Calu3 (cell line): ENCODE measurements at regions not wholly inside any gene's neighbourhood (a gene's known extent, or its start where the extent isn't known, plus 50 kb on each side); places are given as distances from the start of the nearest gene placed in this dataset.

ENCODE experiments used
- BruUV-seq: library from RNA; stranded (reverse); fragments of 400-500 nt; replicated peaks from 2 replicates; lab custom pipeline; 2021; lab: Mats Ljungman, UMichigan
- CTCF ChIA-PET: fragments of 300-600 bp; sonication (Branson Sonifier 250); formaldehyde crosslinking; loops from one replicate; lab custom pipeline; 2022; ENCODE audit warnings: antibody characterized with exemption; lab: Charles Lee
- DNase-seq: peaks from one replicate; pipeline ENCODE4 v3.0.0; 2022
- H3K27ac Mint-ChIP-seq: one replicate; pipeline ENCODE4 v1.8.0; 2022; ENCODE audit warnings: mixed read lengths; ENCODE audit not compliant: unreplicated experiment
- H3K27me3 Mint-ChIP-seq: one replicate; pipeline ENCODE4 v1.8.0; 2022; ENCODE audit warnings: mixed read lengths; ENCODE audit not compliant: unreplicated experiment
- H3K36me3 Mint-ChIP-seq: one replicate; pipeline ENCODE4 v1.8.0; 2022; ENCODE audit warnings: mild to moderate bottlenecking, moderate library complexity, mixed read lengths; ENCODE audit not compliant: insufficient read depth, unreplicated experiment
- H3K4me1 Mint-ChIP-seq: one replicate; pipeline ENCODE4 v1.8.0; 2022; ENCODE audit warnings: mild to moderate bottlenecking, low read depth, mixed read lengths; ENCODE audit not compliant: unreplicated experiment
- H3K4me3 Mint-ChIP-seq: one replicate; pipeline ENCODE4 v1.8.0; 2022; ENCODE audit warnings: mild to moderate bottlenecking, low read depth, moderate library complexity, mixed read lengths; ENCODE audit not compliant: unreplicated experiment
- H3K9me3 Mint-ChIP-seq: one replicate; pipeline ENCODE4 v1.8.0; 2022; ENCODE audit warnings: low read depth, mixed read lengths; ENCODE audit not compliant: unreplicated experiment
- intact Hi-C: fragments of 100-400 bp; cut with micrococcal nuclease; formaldehyde crosslinking; loops from one replicate; pipeline ENCODE4 v1.10.0; 2022; ENCODE audit not compliant: unreplicated experiment
- TF ChIP-seq, protein P1 (sequence below): fragments of 200-600 bp; IDR thresholded peaks from one replicate; pipeline ENCODE4 v1.8.0; 2022; ENCODE audit warnings: antibody characterized with exemption; ENCODE audit not compliant: unreplicated experiment

DNA sequence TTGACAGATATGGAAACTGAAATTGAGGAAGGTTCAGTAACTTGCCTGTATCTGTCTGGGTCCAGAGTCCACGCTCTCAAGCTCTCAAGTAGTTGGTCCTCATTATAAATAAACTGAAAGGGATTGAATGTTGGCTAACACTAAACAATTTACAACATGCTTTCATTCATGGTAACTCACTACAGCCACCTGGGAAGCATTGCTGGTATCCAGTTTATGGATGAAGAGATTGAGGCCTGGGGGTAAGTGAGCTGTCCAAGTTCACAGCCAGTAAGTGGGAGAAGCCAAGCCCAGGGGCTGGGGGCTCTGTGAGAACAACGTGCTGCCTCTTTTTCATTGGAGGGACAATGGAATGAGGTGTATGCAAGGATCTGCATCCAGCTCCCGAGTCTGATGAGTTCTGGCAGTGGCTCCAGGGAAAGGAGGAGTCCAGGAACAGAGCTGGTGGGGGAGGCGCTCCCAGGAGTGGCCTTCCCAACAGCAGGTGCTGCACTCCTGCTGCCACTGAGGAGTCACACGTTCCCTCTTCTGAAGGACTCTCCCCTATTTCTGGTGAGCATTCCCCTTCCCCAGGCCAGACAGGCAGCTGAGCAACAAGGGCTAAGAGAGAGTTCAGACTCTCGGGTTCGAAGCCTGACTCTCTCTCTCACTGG lies 175.8 kb downstream of the CSNK2A3 start:
- intact Hi-C loops: no loop called here
- H3K9me3 Mint-ChIP-seq: no peaks in the 10 kb centered on the region

DNA sequence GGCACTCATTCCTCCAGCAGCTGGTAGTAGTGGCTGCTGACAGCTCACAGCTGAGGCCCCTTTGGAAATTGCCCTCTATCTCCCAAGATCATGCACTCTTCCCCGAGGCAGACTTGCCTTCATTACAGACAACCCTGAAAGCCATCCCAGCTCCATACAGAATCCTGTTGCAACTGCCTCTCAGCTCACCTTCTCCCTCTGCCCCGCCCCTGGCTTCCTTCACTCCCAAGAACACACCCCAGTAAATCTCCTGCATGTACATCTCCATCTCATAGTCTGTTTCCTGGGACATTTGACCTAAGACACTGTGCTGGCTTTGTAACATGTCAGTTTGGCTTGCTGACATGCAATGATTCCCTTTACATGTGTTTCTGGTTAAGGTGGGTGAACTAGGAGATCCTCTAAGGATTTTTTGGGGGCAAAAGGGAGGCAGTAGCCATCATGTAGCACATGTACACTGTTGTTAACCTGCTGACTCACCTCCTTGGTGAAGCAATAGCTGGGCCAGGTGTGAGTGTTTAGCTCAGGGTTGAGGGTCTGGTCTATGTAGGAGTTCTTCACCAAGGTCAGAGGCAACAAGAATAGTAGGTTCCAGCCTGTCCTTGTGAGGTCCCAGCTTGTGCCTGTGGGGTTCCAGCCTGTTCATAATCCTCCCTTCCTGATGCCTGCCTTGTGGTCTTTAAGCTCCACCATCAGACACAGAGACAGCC lies 179.6 kb downstream of the CSNK2A3 start:
- H3K9me3 Mint-ChIP-seq: no peaks in the 10 kb centered on the region
- H3K36me3 Mint-ChIP-seq: no peaks in the 10 kb centered on the region
- no peak overlapping the region for H3K27ac Mint-ChIP-seq
- no peak for DNase-seq
- CTCF ChIA-PET: no interaction called here
- TF ChIP-seq, protein P1, sequence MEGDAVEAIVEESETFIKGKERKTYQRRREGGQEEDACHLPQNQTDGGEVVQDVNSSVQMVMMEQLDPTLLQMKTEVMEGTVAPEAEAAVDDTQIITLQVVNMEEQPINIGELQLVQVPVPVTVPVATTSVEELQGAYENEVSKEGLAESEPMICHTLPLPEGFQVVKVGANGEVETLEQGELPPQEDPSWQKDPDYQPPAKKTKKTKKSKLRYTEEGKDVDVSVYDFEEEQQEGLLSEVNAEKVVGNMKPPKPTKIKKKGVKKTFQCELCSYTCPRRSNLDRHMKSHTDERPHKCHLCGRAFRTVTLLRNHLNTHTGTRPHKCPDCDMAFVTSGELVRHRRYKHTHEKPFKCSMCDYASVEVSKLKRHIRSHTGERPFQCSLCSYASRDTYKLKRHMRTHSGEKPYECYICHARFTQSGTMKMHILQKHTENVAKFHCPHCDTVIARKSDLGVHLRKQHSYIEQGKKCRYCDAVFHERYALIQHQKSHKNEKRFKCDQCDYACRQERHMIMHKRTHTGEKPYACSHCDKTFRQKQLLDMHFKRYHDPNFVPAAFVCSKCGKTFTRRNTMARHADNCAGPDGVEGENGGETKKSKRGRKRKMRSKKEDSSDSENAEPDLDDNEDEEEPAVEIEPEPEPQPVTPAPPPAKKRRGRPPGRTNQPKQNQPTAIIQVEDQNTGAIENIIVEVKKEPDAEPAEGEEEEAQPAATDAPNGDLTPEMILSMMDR: no peak
- intact Hi-C loops: no loop called here
- H3K4me3 Mint-ChIP-seq: no peak overlapping the region
- no peaks in the 10 kb centered on the region for H3K4me1 Mint-ChIP-seq
- BruUV-seq: no TSS peak
- peaks cover 34% of the 10 kb centered on the region for H3K27me3 Mint-ChIP-seq

More for the DNA sequence above, 175.8 kb downstream of the CSNK2A3 start:
- BruUV-seq: no TSS peak
- peaks cover 8% of the 10 kb centered on the region for H3K4me1 Mint-ChIP-seq
- H3K27ac Mint-ChIP-seq: no peak overlapping the region
- peaks cover 51% of the 10 kb centered on the region for H3K27me3 Mint-ChIP-seq
- CTCF ChIA-PET: no interaction called here
- TF ChIP-seq, protein P1: no peak
- H3K4me3 Mint-ChIP-seq: no peak overlapping the region
- DNase-seq: no peak
- H3K36me3 Mint-ChIP-seq: no peaks in the 10 kb centered on the region

DNA sequence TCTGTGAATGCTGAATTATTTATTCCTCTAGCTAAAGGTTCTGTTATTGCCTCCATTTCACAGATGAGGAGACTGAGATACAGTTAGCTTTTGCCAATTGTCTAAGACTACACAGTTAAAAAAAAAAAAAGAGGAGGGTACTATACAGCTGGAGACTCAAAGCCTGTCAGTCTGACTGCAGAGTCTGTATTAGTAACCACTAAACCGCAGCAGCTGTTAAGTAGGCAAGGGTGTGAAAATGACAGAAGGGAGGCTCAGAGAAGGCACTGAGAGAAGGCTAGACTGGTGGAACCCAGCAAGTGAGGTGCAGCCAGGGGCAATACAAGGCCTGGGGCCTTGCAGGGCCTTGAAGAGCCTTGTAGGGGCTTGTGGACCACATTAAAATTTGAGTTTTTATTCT lies 181.2 kb downstream of the CSNK2A3 start:
- no TSS peak for BruUV-seq
- intact Hi-C loops: no loop called here

DNA sequence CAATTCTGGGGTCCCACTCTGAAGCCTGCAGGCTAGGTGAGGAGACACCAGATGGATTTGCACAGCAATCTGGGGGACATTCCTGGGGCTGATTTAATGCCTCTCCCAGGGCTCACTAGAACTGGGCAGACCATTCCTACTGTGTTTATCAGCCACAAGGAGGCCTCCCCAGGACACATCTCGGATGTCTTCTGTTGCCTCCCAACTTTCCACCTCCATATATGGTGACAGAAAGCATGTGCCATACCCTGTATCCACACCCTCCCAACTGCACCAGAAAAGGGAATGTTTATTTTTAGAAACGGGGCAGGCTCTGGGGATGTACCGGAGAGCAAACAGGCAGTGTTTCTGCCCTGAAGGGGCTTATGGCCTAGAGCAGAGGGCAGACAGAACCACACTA lies 181.8 kb downstream of the CSNK2A3 start:
- CTCF ChIA-PET: no interaction called here
- H3K4me1 Mint-ChIP-seq: no peaks in the 10 kb centered on the region

More for the DNA sequence above, 181.2 kb downstream of the CSNK2A3 start:
- Mint-ChIP-seq H3K27me3 (peaks cover 34% of the 10 kb centered on the region), H3K4me1 (no peaks in the 10 kb centered on the region), H3K27ac (no peak overlapping the region), H3K4me3 (no peak overlapping the region), H3K9me3 (no peaks in the 10 kb centered on the region), H3K36me3 (no peaks in the 10 kb centered on the region)
- CTCF ChIA-PET: no interaction called here
- TF ChIP-seq, protein P1: no peak
- DNase-seq: no peak

More for the DNA sequence above, 181.8 kb downstream of the CSNK2A3 start:
- no peak overlapping the region for H3K27ac Mint-ChIP-seq
- TF ChIP-seq, protein P1: no peak
- H3K9me3 Mint-ChIP-seq: no peaks in the 10 kb centered on the region
- no peaks in the 10 kb centered on the region for H3K36me3 Mint-ChIP-seq
- no peak for DNase-seq
- no peak overlapping the region for H3K4me3 Mint-ChIP-seq
- peaks cover 29% of the 10 kb centered on the region for H3K27me3 Mint-ChIP-seq
- BruUV-seq: no TSS peak
- intact Hi-C loops: no loop called here
